Gastrocnemius medialis (tissue), 4 donors: ENCODE measurements at regions not wholly inside any gene's neighbourhood (a gene's known extent, or its start where the extent isn't known, plus 50 kb on each side); places are given as distances from the start of the nearest gene placed in this dataset.
"Not testable (repeated sequence)": the region's sequence is repeated elsewhere in the genome, so short reads cannot be mapped to it uniquely, and the experiment has no call there.

Source experiments
- ATAC-seq, 2 donors: fragments of 150-250 bp; one replicate each; pipeline ENCODE4 v1.9.1; 2016
- DNase-seq, 2 donors: peaks; one replicate each; pipeline ENCODE4 v3.0.0-alpha.2; 2019
- H3K27ac ChIP-seq, 4 donors: fragments of 200-600 bp; sonication (generic); 1 replicate in 1 of 4; 2 replicates in 3 of 4; pipeline ENCODE4 v1.5.1; 2016 to 2018; ENCODE audit warnings: mild to moderate bottlenecking in 2 of 4, moderate library complexity in 1 of 4
- H3K27me3 ChIP-seq, 3 donors: fragments of 200-600 bp; sonication (generic) in 2 of 3; 1 replicate in 1 of 3; 2 replicates in 2 of 3; pipeline versions ENCODE4 v1.5.1 to v1.6.0; 2016 to 2019; ENCODE audit warnings: mild to moderate bottlenecking in 1 of 3, moderate library complexity in 1 of 3
- H3K36me3 ChIP-seq, 2 donors: fragments of 200-600 bp; sonication (generic) in 1 of 2; one replicate each; pipeline ENCODE4 v1.5.1; 2017 to 2018
- H3K4me1 ChIP-seq, 2 donors: fragments of 200-600 bp; sonication (generic) in 1 of 2; one replicate each; pipeline ENCODE4 v1.5.1; 2016 to 2017; ENCODE audit warnings: mild to moderate bottlenecking in 2 of 2
- H3K4me3 ChIP-seq, 4 donors: fragments of 200-600 bp; sonication (generic) in 3 of 4; 1 replicate in 1 of 4; 2 replicates in 3 of 4; pipeline ENCODE4 v1.5.1; 2016 to 2019; ENCODE audit warnings: mild to moderate bottlenecking in 2 of 4
- H3K9me3 ChIP-seq, 3 donors: fragments of 200-600 bp; sonication (generic) in 2 of 3; 1 replicate in 1 of 3; 2 replicates in 2 of 3; pipeline ENCODE4 v1.5.1; 2016 to 2019
- POLR2A ChIP-seq, 2 donors: fragments of 450-650 bp; IDR thresholded peaks; one replicate each; pipeline ENCODE4 v1.6.1; 2017; ENCODE audit warnings: antibody characterized with exemption in 2 of 2, mild to moderate bottlenecking in 2 of 2, moderate library complexity in 2 of 2
- in situ Hi-C, 4 donors: fragments of 200-750 bp; cut with MboI; loops; one replicate each; pipeline versions ENCODE4 v1.15.0 to v1.8.0; 2017; ENCODE audit warnings: low sequenced_read_pairs in 4 of 4
- intact Hi-C: fragments of 100-400 bp; cut with DNase I; formaldehyde crosslinking; loops from one replicate; pipeline ENCODE4 v1.15.1; 2023; ENCODE audit warnings: low total_unique reads
- TF ChIP-seq, protein P1 (sequence below), 5 experiments: fragments of 450-650 bp in 3 of 5; fragments of 200-600 bp in 2 of 5; sonication (generic) in 2 of 5; IDR thresholded peaks in 4 of 5; conservative IDR thresholded peaks in 1 of 5; 1 replicate in 4 of 5; 2 replicates in 1 of 5; pipeline ENCODE4 v1.5.1; 2016 to 2019; ENCODE audit warnings: antibody characterized with exemption in 5 of 5, mild to moderate bottlenecking in 3 of 5, moderate library complexity in 3 of 5

DNA sequence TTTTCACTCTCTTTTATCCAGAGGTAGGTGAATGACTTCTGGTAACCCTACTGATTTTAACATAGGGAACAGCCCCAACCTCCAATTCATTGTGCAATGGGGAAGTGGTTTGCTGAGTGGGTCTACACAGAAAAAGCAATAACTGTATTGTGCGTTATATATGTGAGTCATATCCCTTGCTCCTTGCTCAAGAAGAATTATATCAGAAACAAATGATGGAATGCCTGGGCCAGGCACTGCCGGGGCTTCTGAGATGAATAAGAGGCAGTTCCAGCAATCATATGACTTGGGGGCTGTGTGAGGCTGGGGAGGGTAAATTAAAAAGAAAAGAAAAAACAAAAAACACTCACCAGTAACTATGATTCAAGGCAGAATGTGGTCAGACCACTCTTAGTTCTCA, 79.2 kb upstream of the ABCA1 start:
- ATAC-seq (peak in 1 of 2 donors; percentile 49), DNase-seq (no peak)
- H3K36me3 ChIP-seq, result no peaks in the 10 kb centered on the region
- no peak overlapping the region for H3K27ac ChIP-seq
- in situ Hi-C loops (no loop called here), intact Hi-C loops (no loop called here)
- H3K27me3 ChIP-seq, result no peaks in the 10 kb centered on the region
- H3K4me1 ChIP-seq, result no peaks in the 10 kb centered on the region
- H3K4me3 ChIP-seq, result no peak overlapping the region
- no peak for TF ChIP-seq POLR2A (IDR thresholded peaks at IDR 0.05)
- TF ChIP-seq, protein P1, sequence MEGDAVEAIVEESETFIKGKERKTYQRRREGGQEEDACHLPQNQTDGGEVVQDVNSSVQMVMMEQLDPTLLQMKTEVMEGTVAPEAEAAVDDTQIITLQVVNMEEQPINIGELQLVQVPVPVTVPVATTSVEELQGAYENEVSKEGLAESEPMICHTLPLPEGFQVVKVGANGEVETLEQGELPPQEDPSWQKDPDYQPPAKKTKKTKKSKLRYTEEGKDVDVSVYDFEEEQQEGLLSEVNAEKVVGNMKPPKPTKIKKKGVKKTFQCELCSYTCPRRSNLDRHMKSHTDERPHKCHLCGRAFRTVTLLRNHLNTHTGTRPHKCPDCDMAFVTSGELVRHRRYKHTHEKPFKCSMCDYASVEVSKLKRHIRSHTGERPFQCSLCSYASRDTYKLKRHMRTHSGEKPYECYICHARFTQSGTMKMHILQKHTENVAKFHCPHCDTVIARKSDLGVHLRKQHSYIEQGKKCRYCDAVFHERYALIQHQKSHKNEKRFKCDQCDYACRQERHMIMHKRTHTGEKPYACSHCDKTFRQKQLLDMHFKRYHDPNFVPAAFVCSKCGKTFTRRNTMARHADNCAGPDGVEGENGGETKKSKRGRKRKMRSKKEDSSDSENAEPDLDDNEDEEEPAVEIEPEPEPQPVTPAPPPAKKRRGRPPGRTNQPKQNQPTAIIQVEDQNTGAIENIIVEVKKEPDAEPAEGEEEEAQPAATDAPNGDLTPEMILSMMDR (IDR thresholded peaks at IDR 0.05 in 4 of 5, conservative IDR thresholded peaks at IDR 0.05 in 1 of 5), result no peak
- no peaks in the 10 kb centered on the region for H3K9me3 ChIP-seq

DNA sequence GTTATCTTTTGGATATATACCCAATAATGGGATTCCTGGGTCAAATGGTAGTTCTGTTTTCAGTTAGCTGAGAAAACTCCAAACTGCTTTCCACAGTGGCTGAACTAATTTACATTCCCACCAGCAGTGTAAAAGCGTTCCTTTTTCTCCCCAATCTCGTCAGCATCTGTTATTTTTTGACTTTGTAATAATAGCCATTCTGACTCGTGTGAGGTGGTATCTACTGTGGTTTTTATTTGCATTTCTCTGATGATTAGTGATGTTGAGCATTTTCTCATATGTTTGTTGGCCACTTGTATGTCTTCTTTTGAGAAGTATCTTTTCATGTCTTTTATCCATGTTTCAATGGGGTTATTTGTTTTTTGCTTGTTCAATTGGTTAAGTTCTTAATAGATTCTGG, 82.1 kb upstream of the ABCA1 start:
- ATAC-seq, H3K27me3 ChIP-seq, DNase-seq, H3K36me3 ChIP-seq, H3K9me3 ChIP-seq, in situ Hi-C loops, H3K27ac ChIP-seq, H3K4me3 ChIP-seq, H3K4me1 ChIP-seq, intact Hi-C loops: not testable (repeated sequence)

DNA sequence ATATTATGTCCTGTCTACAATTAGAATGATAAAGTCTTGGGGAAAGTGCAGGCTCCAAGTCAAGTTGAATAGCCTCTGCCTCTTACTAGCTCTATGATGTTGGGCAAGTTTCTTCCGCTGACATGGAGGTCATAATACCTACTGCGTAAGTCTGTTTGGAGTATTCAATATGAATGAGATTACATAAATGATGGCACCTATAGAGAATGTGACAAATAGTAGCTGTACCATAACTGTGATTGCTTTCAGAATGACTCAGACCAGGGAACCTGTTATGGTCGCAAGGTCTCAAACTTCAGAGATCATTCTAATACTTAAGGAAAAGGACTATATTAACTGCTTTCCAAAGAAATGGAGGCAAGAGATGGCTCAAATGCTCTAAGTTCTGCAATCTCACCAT, 94.0 kb upstream of the ABCA1 start:
- Histone ChIP-seq H3K27ac (no peak overlapping the region), H3K36me3 (no peaks in the 10 kb centered on the region), H3K4me1 (no peaks in the 10 kb centered on the region), H3K9me3 (no peaks in the 10 kb centered on the region), H3K4me3 (no peak overlapping the region), H3K27me3 (no peaks in the 10 kb centered on the region)
- TF ChIP-seq, protein P1 (IDR thresholded peaks at IDR 0.05 in 4 of 5, conservative IDR thresholded peaks at IDR 0.05 in 1 of 5), result no peak
- no peak for TF ChIP-seq POLR2A (IDR thresholded peaks at IDR 0.05)
- in situ Hi-C loops, result no loop called here
- intact Hi-C loops, result no loop called here
- ATAC-seq, result no peak
- no peak for DNase-seq

DNA sequence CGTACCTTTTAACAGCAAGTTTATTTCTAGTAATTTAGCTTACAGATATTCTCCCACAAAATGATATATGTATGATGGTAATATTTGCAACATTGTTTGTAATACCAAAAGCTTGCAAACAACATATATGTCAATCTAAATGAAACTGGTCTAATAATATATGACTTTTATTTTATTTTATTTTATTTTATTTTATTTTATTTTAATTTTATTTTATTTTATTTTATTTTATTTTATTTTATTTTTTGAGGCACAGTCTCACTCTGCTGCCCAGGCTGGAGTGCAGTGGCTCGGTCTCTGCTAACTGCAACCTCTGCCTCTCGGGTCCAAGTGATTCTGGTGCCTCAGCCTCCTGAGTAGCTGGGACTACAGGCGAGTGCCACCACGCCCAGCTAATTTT, 94.6 kb upstream of the ABCA1 start:
- H3K9me3 ChIP-seq, H3K4me1 ChIP-seq, in situ Hi-C loops, intact Hi-C loops, H3K27me3 ChIP-seq, H3K27ac ChIP-seq, H3K4me3 ChIP-seq, H3K36me3 ChIP-seq, ATAC-seq, DNase-seq: not testable (repeated sequence)

DNA sequence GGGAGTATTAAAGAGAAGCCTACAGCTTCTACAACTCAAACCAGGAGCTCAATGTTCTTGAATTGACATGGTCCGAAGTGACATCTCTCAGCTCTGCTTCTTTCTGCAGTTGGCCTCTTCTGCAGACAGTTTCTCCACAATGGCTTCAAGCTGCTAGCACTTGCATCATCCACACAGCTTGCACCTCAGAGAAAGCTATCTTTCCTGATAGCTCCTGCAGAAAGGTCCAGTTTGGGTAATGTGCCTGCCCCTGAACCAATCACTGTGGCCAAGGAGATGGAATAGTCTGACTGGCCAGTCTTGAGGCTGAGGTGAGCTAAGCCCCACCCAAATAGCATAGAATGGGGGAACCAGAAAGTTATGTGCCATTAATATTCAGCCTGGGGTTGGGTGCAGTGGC, 95.8 kb upstream of the ABCA1 start:
- TF ChIP-seq, protein P1 (IDR thresholded peaks at IDR 0.05 in 4 of 5, conservative IDR thresholded peaks at IDR 0.05 in 1 of 5), result no peak
- no peak for TF ChIP-seq POLR2A (IDR thresholded peaks at IDR 0.05)
- in situ Hi-C loops, result no loop called here
- DNase-seq, result no peak
- Histone ChIP-seq H3K9me3 (no peaks in the 10 kb centered on the region), H3K27me3 (no peaks in the 10 kb centered on the region), H3K27ac (no peak overlapping the region), H3K36me3 (no peaks in the 10 kb centered on the region), H3K4me3 (no peak overlapping the region), H3K4me1 (no peaks in the 10 kb centered on the region)
- intact Hi-C loops, result no loop called here
- no peak for ATAC-seq

DNA sequence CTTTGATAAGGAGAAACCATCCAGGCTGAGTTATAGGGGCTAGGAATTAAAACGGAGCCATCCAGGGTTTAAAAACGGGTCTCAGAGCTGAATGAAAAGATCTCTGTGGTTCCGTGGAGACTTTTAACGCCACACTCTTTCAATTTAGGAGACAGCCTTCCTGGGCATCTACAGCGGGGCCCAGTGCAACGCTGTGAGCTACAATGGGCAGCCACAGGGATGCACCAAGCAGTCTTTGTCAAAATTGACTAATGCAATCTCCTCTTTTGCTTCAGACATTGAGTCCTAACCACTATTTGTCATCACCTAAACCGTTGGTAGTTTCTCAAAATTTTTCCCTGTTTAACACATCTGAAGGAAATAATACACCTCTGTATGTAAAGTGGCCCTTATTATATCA, 96.6 kb upstream of the ABCA1 start:
- in situ Hi-C loops, result no loop called here
- no peak for DNase-seq
- ATAC-seq, result no peak
- no peaks in the 10 kb centered on the region for H3K27me3 ChIP-seq
- TF ChIP-seq POLR2A (IDR thresholded peaks at IDR 0.05), result no peak
- TF ChIP-seq, protein P1 (IDR thresholded peaks at IDR 0.05 in 4 of 5, conservative IDR thresholded peaks at IDR 0.05 in 1 of 5), result no peak
- H3K27ac ChIP-seq, result no peak overlapping the region
- H3K4me1 ChIP-seq, result no peaks in the 10 kb centered on the region
- intact Hi-C loops, result no loop called here
- H3K4me3 ChIP-seq, result no peak overlapping the region
- H3K9me3 ChIP-seq, result no peaks in the 10 kb centered on the region
- H3K36me3 ChIP-seq, result no peaks in the 10 kb centered on the region
